A549 (cell line): ENCODE measurements at regions not wholly inside any gene's neighbourhood (a gene's known extent, or its start where the extent isn't known, plus 50 kb on each side); places are given as distances from the start of the nearest gene placed in this dataset.

Source experiments
- ATAC-seq, 2 experiments: fragments of 200-7000 bp in 1 of 2; fragments of >200 bp in 1 of 2; cut with Nextera tagmentation in 1 of 2; cut with Tn5 transposase in 1 of 2; 3 replicates each; pipeline versions ENCODE4 v1.8.0 to v1.9.1; 2018 to 2020; ENCODE audit warnings: mild to moderate bottlenecking in 1 of 2, moderate library complexity in 1 of 2
- CTCF ChIA-PET: fragments of 300-600 bp; sonication (Branson Sonifier 250); formaldehyde crosslinking; extraction: SDS; loops from one replicate; lab custom pipeline; 2021; ENCODE audit warnings: antibody characterized with exemption, inconsistent platforms; lab: Yijun Ruan, JAX
- POLR2A ChIA-PET: fragments of 350-600 bp; formaldehyde crosslinking; extraction: SDS; loops from one replicate; lab custom pipeline; 2021; ENCODE audit warnings: antibody characterized with exemption, inconsistent platforms; lab: Yijun Ruan, JAX
- DNase-seq, 2 experiments: peaks; one replicate each; pipeline versions ENCODE4 v3.0.0 to v3.0.0-alpha.2; 2011 to 2016; ENCODE audit warnings: low read depth in 1 of 2, low spot score in 1 of 2
- FAIRE-seq: peaks from 2 replicates; lab custom pipeline; 2011; peaks lifted over from hg19 to GRCh38; lab: Jason Lieb, UNC
- H3K27ac ChIP-seq, 2 experiments: fragments of >200 bp; sonication (Bioruptor Twin); formaldehyde crosslinking; 3 replicates each; pipeline ENCODE4 v1.5.1; 2016 to 2017
- H3K4me1 ChIP-seq: fragments of >200 bp; sonication (Bioruptor Twin); formaldehyde crosslinking; 3 replicates; pipeline ENCODE4 v1.6.1; 2016
- H3K4me2 ChIP-seq: fragments of >200 bp; sonication (Bioruptor Twin); formaldehyde crosslinking; 3 replicates; pipeline ENCODE4 v1.6.1; 2016
- H3K4me3 ChIP-seq: fragments of >200 bp; sonication (Bioruptor Twin); formaldehyde crosslinking; 3 replicates; pipeline ENCODE4 v1.5.1; 2016
- H3K9me3 ChIP-seq: fragments of >200 bp; sonication (Bioruptor Twin); formaldehyde crosslinking; 3 replicates; pipeline ENCODE4 v1.6.1; 2016
- BHLHE40 ChIP-seq: IDR thresholded peaks from 2 replicates; pipeline ENCODE4 v1.6.1; 2012; ENCODE audit warnings: low read depth, low read length, inconsistent platforms
- CEBPB ChIP-seq, 2 experiments: fragments of >200 bp in 1 of 2; sonication (Bioruptor Twin) in 1 of 2; formaldehyde crosslinking in 1 of 2; IDR thresholded peaks; 2 replicates each; pipeline ENCODE4 v1.6.1; 2012 to 2016
- CHD2 ChIP-seq: fragments of 150-350 bp; IDR thresholded peaks from 2 replicates; pipeline ENCODE4 v1.6.1; 2014; ENCODE audit warnings: low read length; ENCODE audit not compliant: partially characterized antibody
- CHD4 ChIP-seq: fragments of 200-600 bp; sonication (generic); IDR thresholded peaks from 2 replicates; pipeline ENCODE4 v1.6.1; 2016; ENCODE audit warnings: antibody characterized with exemption, mild to moderate bottlenecking, borderline replicate concordance
- EHF ChIP-seq: fragments of 250-450 bp; sonication (Bioruptor Pico); IDR thresholded peaks from 2 replicates; pipeline ENCODE4 v1.5.0; 2020; ENCODE audit warnings: mild to moderate bottlenecking
- EP300 ChIP-seq, 2 experiments: fragments of >200 bp; sonication (Bioruptor Twin); formaldehyde crosslinking; IDR thresholded peaks; 2 replicates in 1 of 2; 3 replicates in 1 of 2; pipeline ENCODE4 v1.6.1; 2016 to 2017
- ESRRA ChIP-seq: fragments of 150-350 bp; IDR thresholded peaks from 2 replicates; pipeline ENCODE4 v1.6.1; 2014; ENCODE audit warnings: mild to moderate bottlenecking, low read length, borderline replicate concordance
- FOSB ChIP-seq: fragments of 250-450 bp; sonication (Bioruptor Pico); IDR thresholded peaks from 2 replicates; pipeline ENCODE4 v1.5.0; 2020; ENCODE audit warnings: mild to moderate bottlenecking, moderate library complexity
- HDAC2 ChIP-seq: fragments of 200-600 bp; sonication (generic); IDR thresholded peaks from 2 replicates; pipeline ENCODE4 v1.6.1; 2016
- KDM1A ChIP-seq: fragments of 200-600 bp; sonication (generic); IDR thresholded peaks from 2 replicates; pipeline ENCODE4 v1.6.1; 2016; ENCODE audit warnings: low read depth, mild to moderate bottlenecking
- KDM5A ChIP-seq: fragments of 200-600 bp; sonication (generic); IDR thresholded peaks from 2 replicates; pipeline ENCODE4 v1.6.1; 2016; ENCODE audit warnings: antibody characterized with exemption, mild to moderate bottlenecking
- MAFK ChIP-seq: fragments of 450-650 bp; IDR thresholded peaks from 2 replicates; pipeline ENCODE4 v1.6.1; 2014; ENCODE audit not compliant: partially characterized antibody
- MAZ ChIP-seq: fragments of 150-350 bp; IDR thresholded peaks from 2 replicates; pipeline ENCODE4 v1.6.1; 2014; ENCODE audit warnings: antibody characterized with exemption, low read depth, low read length, borderline replicate concordance
- MYC ChIP-seq: IDR thresholded peaks from 2 replicates; pipeline ENCODE4 v1.6.1; 2012; ENCODE audit warnings: mild to moderate bottlenecking, inconsistent platforms, low read length, improper control_type of control experiment, borderline replicate concordance
- RAD21 ChIP-seq, 2 experiments: fragments of >200 bp in 1 of 2; sonication (Bioruptor Twin) in 1 of 2; formaldehyde crosslinking in 1 of 2; IDR thresholded peaks in 1 of 2; conservative IDR thresholded peaks in 1 of 2; 2 replicates in 1 of 2; 3 replicates in 1 of 2; pipeline ENCODE4 v1.6.1; 2012 to 2018; ENCODE audit warnings: inconsistent platforms in 1 of 2
- RCOR1 ChIP-seq: fragments of 150-350 bp; IDR thresholded peaks from 2 replicates; pipeline ENCODE4 v1.6.1; 2014; ENCODE audit warnings: antibody characterized with exemption, low read length, low read depth
- RFX5 ChIP-seq: fragments of 450-650 bp; IDR thresholded peaks from 2 replicates; pipeline ENCODE4 v1.7.1; 2014; ENCODE audit warnings: antibody characterized with exemption, mild to moderate bottlenecking, moderate library complexity
- RNF2 ChIP-seq: fragments of 200-600 bp; sonication (generic); IDR thresholded peaks from 2 replicates; pipeline ENCODE4 v1.6.1; 2016; ENCODE audit warnings: low read depth, mild to moderate bottlenecking, antibody characterized with exemption, moderate library complexity, borderline replicate concordance
- SMC3 ChIP-seq: fragments of >200 bp; sonication (Bioruptor Twin); formaldehyde crosslinking; IDR thresholded peaks from 3 replicates; pipeline ENCODE4 v1.6.1; 2018; ENCODE audit warnings: inconsistent platforms
- SREBF2 ChIP-seq: fragments of 450-650 bp; IDR thresholded peaks from 2 replicates; pipeline ENCODE4 v1.6.1; 2014; ENCODE audit warnings: mild to moderate bottlenecking, moderate library complexity
- TP53 ChIP-seq: fragments of 250-450 bp; sonication (Bioruptor Pico); IDR thresholded peaks from 2 replicates; pipeline ENCODE4 v1.5.0; 2021; ENCODE audit warnings: mild to moderate bottlenecking, moderate library complexity
- ZC3H11A ChIP-seq: fragments of 450-650 bp; IDR thresholded peaks from 2 replicates; pipeline ENCODE4 v1.6.1; 2014; ENCODE audit warnings: antibody characterized with exemption, mild to moderate bottlenecking
- ZFP36 ChIP-seq: fragments of 450-650 bp; IDR thresholded peaks from 2 replicates; pipeline ENCODE4 v1.6.1; 2014; ENCODE audit warnings: borderline replicate concordance; ENCODE audit not compliant: partially characterized antibody
- ZNF302 ChIP-seq: fragments of 250-450 bp; sonication (Bioruptor Pico); IDR thresholded peaks from 2 replicates; pipeline ENCODE4 v1.9.0; 2021; ENCODE audit warnings: inconsistent platforms, mild to moderate bottlenecking, moderate library complexity
- WGBS: methylation state at CpG from one replicate; pipeline ENCODE4 v1.1.6; 2017; ENCODE audit errors: missing lambda C conversion rate; 5-methylcytosine and 5-hydroxymethylcytosine counted together
- TF ChIP-seq, protein P1 (sequence below): fragments of >200 bp; sonication (Bioruptor Twin); formaldehyde crosslinking; IDR thresholded peaks from 3 replicates; pipeline ENCODE4 v1.6.1; 2016

GRCh38 chr18:10111191-10111590 lies 197.4 kb downstream of the VAPA start:
- no peak for TF ChIP-seq ZNF302 (CRISPR knock-in tag)
- TF ChIP-seq MAZ: no peak
- no peak for TF ChIP-seq KDM5A
- no peak for TF ChIP-seq ZC3H11A
- no peak for TF ChIP-seq TP53 (CRISPR knock-in tag)
- TF ChIP-seq CHD2: no peak
- FAIRE-seq (no peak), DNase-seq (no peak), ATAC-seq (no peak)
- ChIA-PET POLR2A (no interaction called here), CTCF (no interaction called here)
- Histone ChIP-seq H3K4me1 (no peaks in the 10 kb centered on the region; the same call in 2 of the 3 replicates), H3K27ac (no peak overlapping the region), H3K4me3 (no peak overlapping the region), H3K4me2 (no peak overlapping the region), H3K9me3 (no peaks in the 10 kb centered on the region)
- WGBS: 52% methylated on average over 1 of the region's 1 CpG

DNA sequence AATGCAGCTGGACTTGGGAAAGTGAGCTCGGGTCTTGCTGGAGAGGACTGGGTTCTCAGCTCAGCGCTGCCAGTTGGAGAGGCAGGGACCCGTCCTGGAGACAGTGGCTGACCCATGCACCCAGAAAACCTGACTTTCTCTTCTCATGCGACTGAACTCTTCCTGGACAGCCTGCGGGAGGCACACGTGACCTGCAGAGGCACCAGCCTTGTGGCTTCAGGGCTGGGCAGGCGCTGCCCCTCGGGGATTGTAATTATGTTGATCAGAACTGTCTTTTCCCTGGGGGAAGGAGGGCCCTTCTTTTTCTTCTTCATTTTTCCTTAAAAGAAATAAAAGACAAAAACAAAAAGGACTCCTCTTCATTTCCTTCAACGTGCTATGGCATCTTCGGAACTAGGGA lies 198.1 kb downstream of the VAPA start:
- DNase-seq (no peak), ATAC-seq (no peak), FAIRE-seq (no peak)
- POLR2A ChIA-PET: no interaction called here
- no peak overlapping the region for H3K4me3 ChIP-seq
- 45% methylated on average over 10 of the region's 10 CpGs for WGBS
- CTCF ChIA-PET: no interaction called here
- no peak overlapping the region for H3K4me2 ChIP-seq
- H3K27ac ChIP-seq: no peak overlapping the region
- TF ChIP-seq RFX5 (no peak), SREBF2 (no peak), SMC3 (no peak), MAFK (no peak), MYC (no peak), ESRRA (no peak), KDM1A (no peak), KDM5A (no peak), RCOR1 (no peak), ZC3H11A (no peak), ZFP36 (no peak), CHD4 (no peak), CHD2 (no peak), RAD21 (conservative IDR thresholded peaks at IDR 0.05 in 1 of 2, IDR thresholded peaks at IDR 0.05 in 1 of 2) (no peak), FOSB (CRISPR knock-in tag) (no peak), EHF (no peak), EP300 (IDR thresholded peaks at IDR 0.05) (no peak), HDAC2 (no peak)
- H3K4me1 ChIP-seq: peaks cover 7% of the 10 kb centered on the region; the same call in 1 of the 3 replicates
- H3K9me3 ChIP-seq: no peaks in the 10 kb centered on the region

DNA sequence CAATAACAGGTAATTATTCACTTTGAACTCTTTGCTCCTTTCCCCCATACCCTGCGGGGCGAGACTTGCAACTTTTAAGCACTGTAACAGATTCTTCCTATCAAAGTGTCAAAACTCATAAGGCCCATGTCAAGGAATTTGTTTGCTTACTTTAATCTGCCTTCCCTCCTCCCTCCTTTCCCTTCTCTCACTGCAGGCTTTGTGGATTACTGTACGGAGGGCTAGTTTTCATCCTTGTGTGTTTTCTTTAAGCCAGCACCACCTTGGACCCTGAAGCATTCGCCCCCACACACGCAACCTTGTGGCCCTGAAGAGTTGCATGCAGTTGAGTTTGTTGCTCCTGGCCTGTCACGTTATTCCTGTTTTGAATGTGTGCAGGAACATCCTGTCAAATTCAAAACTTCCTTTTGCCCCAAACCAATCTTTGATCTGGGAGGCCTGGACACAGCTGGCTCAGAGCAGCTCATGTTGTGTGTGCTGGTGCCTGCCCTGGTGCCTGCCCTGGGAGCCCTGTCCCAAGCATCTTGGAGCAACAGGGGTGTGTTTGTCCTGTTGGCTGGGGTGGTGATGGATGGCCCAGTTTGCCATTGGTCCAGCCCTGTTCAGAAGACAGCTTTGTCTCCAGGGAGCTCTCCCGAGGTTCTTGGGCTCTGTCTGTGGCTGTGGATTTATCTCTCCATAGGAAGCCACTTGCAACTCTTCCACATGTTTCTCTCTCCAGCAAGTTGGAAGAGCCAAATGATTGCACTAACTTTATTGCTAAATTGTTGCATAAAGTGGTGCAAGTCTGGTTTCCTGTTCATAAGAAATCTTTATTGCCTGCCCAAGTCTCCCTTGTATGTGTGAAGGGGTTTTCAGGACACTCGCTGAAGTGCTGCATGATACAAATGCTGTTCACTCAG lies 199.6 kb downstream of the VAPA start:
- no peak overlapping the region for H3K4me2 ChIP-seq
- no peak overlapping the region for H3K27ac ChIP-seq
- H3K9me3 ChIP-seq: no peaks in the 10 kb centered on the region
- FAIRE-seq (no peak), DNase-seq (no peak), ATAC-seq (no peak)
- ChIA-PET CTCF (no interaction called here), POLR2A (no interaction called here)
- H3K4me1 ChIP-seq: peaks cover 8% of the 10 kb centered on the region; the same call in 1 of the 3 replicates
- H3K4me3 ChIP-seq: no peak overlapping the region
- 53% methylated on average over 8 of the region's 8 CpGs for WGBS
- no peak for TF ChIP-seq ZFP36
- no peak for TF ChIP-seq RNF2
- TF ChIP-seq BHLHE40: no peak
- no peak for TF ChIP-seq CEBPB (IDR thresholded peaks at IDR 0.05)
- TF ChIP-seq FOSB (CRISPR knock-in tag): no peak
- TF ChIP-seq, protein P1, sequence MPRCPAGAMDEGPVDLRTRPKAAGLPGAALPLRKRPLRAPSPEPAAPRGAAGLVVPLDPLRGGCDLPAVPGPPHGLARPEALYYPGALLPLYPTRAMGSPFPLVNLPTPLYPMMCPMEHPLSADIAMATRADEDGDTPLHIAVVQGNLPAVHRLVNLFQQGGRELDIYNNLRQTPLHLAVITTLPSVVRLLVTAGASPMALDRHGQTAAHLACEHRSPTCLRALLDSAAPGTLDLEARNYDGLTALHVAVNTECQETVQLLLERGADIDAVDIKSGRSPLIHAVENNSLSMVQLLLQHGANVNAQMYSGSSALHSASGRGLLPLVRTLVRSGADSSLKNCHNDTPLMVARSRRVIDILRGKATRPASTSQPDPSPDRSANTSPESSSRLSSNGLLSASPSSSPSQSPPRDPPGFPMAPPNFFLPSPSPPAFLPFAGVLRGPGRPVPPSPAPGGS: no peak
